ENCODE measurements at regions not wholly inside any gene's neighbourhood (a gene's known extent, or its start where the extent isn't known, plus 50 kb on each side); places are given as distances from the start of the nearest gene placed in this dataset.

GRCh38 chr7:91634485-91635177, 245.9 kb downstream of the MTERF1 start:
- ChIA-PET POLR2A (no interaction called here), CTCF (no interaction called here)
- TF ChIP-seq CTCF (IDR thresholded peaks at IDR 0.05) = no peak
- H3K9me3 Mint-ChIP-seq = no peaks in the 10 kb centered on the region
- DNase-seq (no peak), ATAC-seq (ENCODE audit: poor library complexity) (no peak)
- H3K27ac ChIP-seq (ENCODE audit: low read depth in 1 of 2, low read length in 2 of 2) = no peak overlapping the region
- no peaks in the 10 kb centered on the region for H3K4me1 ChIP-seq (ENCODE audit: insufficient read depth, low read length)
- H3K36me3 ChIP-seq (ENCODE audit: insufficient read depth, low read length) = no peaks in the 10 kb centered on the region
- intact Hi-C loops (cut with DNase I, micrococcal nuclease) = no loop called here
- no peak overlapping the region for H3K4me3 ChIP-seq (ENCODE audit: low read length)
- H3K9me3 ChIP-seq (ENCODE audit: control insufficient read depth in 1 of 2, insufficient read depth in 1 of 2, low read length in 2 of 2) = peaks cover 0 to 3% of the 10 kb centered on the region in 2 experiments
- no peaks in the 10 kb centered on the region for H3K36me3 Mint-ChIP-seq (ENCODE audit: low read depth)
- H3K4me1 Mint-ChIP-seq (ENCODE audit: low read depth) = no peaks in the 10 kb centered on the region
- H3K4me3 Mint-ChIP-seq = no peak overlapping the region
- no peaks in the 10 kb centered on the region for H3K27me3 ChIP-seq (ENCODE audit: control insufficient read depth in 1 of 2, insufficient read depth in 2 of 2, low read length in 2 of 2)
- no peak overlapping the region for H3K27ac Mint-ChIP-seq
- H3K27me3 Mint-ChIP-seq = no peaks in the 10 kb centered on the region

DNA sequence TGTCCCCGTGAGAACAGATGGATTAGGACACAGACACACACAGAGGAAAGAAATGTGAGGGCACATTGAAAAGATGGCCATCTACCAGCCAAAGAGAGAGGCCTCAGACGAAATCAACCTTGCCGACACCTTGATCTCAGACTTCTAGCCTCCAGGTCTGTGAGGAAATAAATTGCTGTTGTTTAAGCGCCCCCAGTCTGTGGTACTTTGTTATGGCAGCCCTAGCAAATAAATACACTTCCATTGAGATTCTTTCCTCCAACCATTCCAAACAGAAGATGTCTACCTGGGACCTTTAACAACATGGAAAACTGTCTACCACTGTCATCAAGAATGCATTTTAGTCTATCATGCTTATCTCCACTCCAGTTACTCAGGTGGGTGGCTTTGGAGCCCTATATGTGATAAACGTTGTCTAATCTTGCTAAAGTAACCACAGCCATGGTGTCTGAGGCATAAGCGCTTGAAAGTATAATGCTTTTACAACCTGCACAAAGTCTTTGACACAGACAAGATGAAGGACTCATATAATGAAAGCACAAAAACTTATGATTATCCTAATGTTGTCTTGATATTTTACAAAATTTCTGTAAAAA, 244.3 kb downstream of the MTERF1 start:
- no peak overlapping the region for H3K4me3 ChIP-seq (ENCODE audit: low read length)
- Mint-ChIP-seq H3K27me3 (no peaks in the 10 kb centered on the region), H3K4me1 (ENCODE audit: low read depth) (no peaks in the 10 kb centered on the region), H3K36me3 (ENCODE audit: low read depth) (no peaks in the 10 kb centered on the region), H3K9me3 (no peaks in the 10 kb centered on the region), H3K4me3 (no peak overlapping the region), H3K27ac (no peak overlapping the region)
- CTCF ChIA-PET = no interaction called here
- no peak overlapping the region for H3K27ac ChIP-seq (ENCODE audit: low read depth in 1 of 2, low read length in 2 of 2)
- H3K4me1 ChIP-seq (ENCODE audit: insufficient read depth, low read length) = no peaks in the 10 kb centered on the region
- TF ChIP-seq CTCF (IDR thresholded peaks at IDR 0.05) = no peak
- ATAC-seq (ENCODE audit: poor library complexity) (no peak), DNase-seq (peak in 3 of 14 experiments; percentile 5 to 14 (median 7))
- POLR2A ChIA-PET = no interaction called here
- H3K9me3 ChIP-seq (ENCODE audit: control insufficient read depth in 1 of 2, insufficient read depth in 1 of 2, low read length in 2 of 2) = peaks cover 0 to 3% of the 10 kb centered on the region in 2 experiments
- H3K27me3 ChIP-seq (ENCODE audit: control insufficient read depth in 1 of 2, insufficient read depth in 2 of 2, low read length in 2 of 2) = no peaks in the 10 kb centered on the region
- intact Hi-C loops (cut with DNase I, micrococcal nuclease) = loop anchor here (2.0 kb wide), 2 partner anchors 551 to 553 kb away; no protein-coding TSS in a partner anchor
- no peaks in the 10 kb centered on the region for H3K36me3 ChIP-seq (ENCODE audit: insufficient read depth, low read length)

- Histone ChIP-seq H3K4me3 (ENCODE audit: low read length) (no peak overlapping the region), H3K36me3 (ENCODE audit: insufficient read depth, low read length) (no peaks in the 10 kb centered on the region), H3K4me1 (ENCODE audit: insufficient read depth, low read length) (no peaks in the 10 kb centered on the region), H3K27ac (ENCODE audit: low read depth in 1 of 2, low read length in 2 of 2) (no peak overlapping the region), H3K9me3 (ENCODE audit: control insufficient read depth in 1 of 2, insufficient read depth in 1 of 2, low read length in 2 of 2) (no peaks in the 10 kb centered on the region), H3K27me3 (ENCODE audit: control insufficient read depth in 1 of 2, insufficient read depth in 2 of 2, low read length in 2 of 2) (no peaks in the 10 kb centered on the region)
- TF ChIP-seq CTCF (IDR thresholded peaks at IDR 0.05) = no peak
- DNase-seq (no peak), ATAC-seq (ENCODE audit: poor library complexity) (no peak)
- Mint-ChIP-seq H3K27me3 (no peaks in the 10 kb centered on the region), H3K9me3 (no peaks in the 10 kb centered on the region), H3K36me3 (ENCODE audit: low read depth) (no peaks in the 10 kb centered on the region), H3K4me1 (ENCODE audit: low read depth) (no peaks in the 10 kb centered on the region), H3K4me3 (no peak overlapping the region), H3K27ac (no peak overlapping the region)
- intact Hi-C loops (cut with DNase I, micrococcal nuclease) = loop anchor here (2.0 kb wide), 2 partner anchors 552 to 554 kb away; no protein-coding TSS in a partner anchor
- ChIA-PET CTCF (no interaction called here), POLR2A (no interaction called here)
Observed at GRCh38 chr7:91636728-91637127, 243.8 kb downstream of the MTERF1 start.

All from CD4-positive, alpha-beta T cell (primary cell).